HepG2 (cell line): ENCODE measurements at regions not wholly inside any gene's neighbourhood (a gene's known extent, or its start where the extent isn't known, plus 50 kb on each side); places are given as distances from the start of the nearest gene placed in this dataset.

Experiments
- JUND ChIP-seq: sonication (generic); formaldehyde crosslinking; IDR thresholded peaks from 2 replicates; pipeline ENCODE4 v1.8.0; 2022; ENCODE audit warnings: mild to moderate bottlenecking, missing genetic modification reagents
- NFE2L1 ChIP-seq: sonication (generic); formaldehyde crosslinking; IDR thresholded peaks from 2 replicates; pipeline ENCODE4 v1.4.0; 2020; ENCODE audit warnings: missing genetic modification reagents, mild to moderate bottlenecking, borderline replicate concordance
- SIN3B ChIP-seq: fragments of 150-350 bp; IDR thresholded peaks from 2 replicates; pipeline ENCODE4 v1.6.1; 2014; ENCODE audit warnings: low read length
- ZNF180 ChIP-seq: sonication (generic); formaldehyde crosslinking; IDR thresholded peaks from 2 replicates; pipeline ENCODE4 v1.4.0; 2020; ENCODE audit warnings: low read depth, missing genetic modification reagents, borderline replicate concordance
- TF ChIP-seq, protein P1 (sequence below): sonication (generic); formaldehyde crosslinking; IDR thresholded peaks from 2 replicates; pipeline ENCODE4 v1.4.0; 2020; ENCODE audit warnings: missing genetic modification reagents
- TF ChIP-seq, protein P2 (sequence below): IDR thresholded peaks from 2 replicates; pipeline ENCODE4 v1.6.1; 2016; ENCODE audit warnings: low read depth, missing genetic modification reagents, missing compliant biosample characterization
- TF ChIP-seq, protein P3 (sequence below): sonication (generic); formaldehyde crosslinking; IDR thresholded peaks from 2 replicates; pipeline ENCODE4 v1.8.1; 2023; ENCODE audit warnings: mild to moderate bottlenecking, inconsistent platforms, moderate library complexity, missing genetic modification reagents, borderline replicate concordance

DNA sequence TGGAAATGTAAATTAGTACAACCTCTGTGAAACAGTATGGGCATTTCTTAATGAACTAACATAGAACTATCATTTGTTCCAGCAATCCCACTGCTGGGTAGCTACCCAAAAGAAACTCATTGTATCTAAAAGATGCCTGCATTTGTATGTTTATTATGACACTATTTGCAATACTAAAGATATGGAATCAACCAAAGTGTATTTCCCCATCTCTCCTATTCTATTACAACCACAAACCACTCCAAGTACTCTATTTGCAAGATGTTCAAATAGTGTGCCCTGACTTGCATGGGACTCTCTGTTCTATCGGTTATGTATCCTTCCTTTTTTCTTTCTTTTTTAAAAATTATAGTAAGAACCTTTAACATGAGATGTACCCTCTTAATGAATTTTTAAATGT, 845.2 kb downstream of the CDH11 start:
- TF ChIP-seq JUND (CRISPR knock-in tag) (no peak), ZNF180 (no peak), SIN3B (no peak), NFE2L1 (no peak)
- TF ChIP-seq, protein P1, sequence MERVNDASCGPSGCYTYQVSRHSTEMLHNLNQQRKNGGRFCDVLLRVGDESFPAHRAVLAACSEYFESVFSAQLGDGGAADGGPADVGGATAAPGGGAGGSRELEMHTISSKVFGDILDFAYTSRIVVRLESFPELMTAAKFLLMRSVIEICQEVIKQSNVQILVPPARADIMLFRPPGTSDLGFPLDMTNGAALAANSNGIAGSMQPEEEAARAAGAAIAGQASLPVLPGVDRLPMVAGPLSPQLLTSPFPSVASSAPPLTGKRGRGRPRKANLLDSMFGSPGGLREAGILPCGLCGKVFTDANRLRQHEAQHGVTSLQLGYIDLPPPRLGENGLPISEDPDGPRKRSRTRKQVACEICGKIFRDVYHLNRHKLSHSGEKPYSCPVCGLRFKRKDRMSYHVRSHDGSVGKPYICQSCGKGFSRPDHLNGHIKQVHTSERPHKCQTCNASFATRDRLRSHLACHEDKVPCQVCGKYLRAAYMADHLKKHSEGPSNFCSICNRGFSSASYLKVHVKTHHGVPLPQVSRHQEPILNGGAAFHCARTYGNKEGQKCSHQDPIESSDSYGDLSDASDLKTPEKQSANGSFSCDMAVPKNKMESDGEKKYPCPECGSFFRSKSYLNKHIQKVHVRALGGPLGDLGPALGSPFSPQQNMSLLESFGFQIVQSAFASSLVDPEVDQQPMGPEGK (CRISPR knock-in tag), result no peak
- TF ChIP-seq, protein P2, sequence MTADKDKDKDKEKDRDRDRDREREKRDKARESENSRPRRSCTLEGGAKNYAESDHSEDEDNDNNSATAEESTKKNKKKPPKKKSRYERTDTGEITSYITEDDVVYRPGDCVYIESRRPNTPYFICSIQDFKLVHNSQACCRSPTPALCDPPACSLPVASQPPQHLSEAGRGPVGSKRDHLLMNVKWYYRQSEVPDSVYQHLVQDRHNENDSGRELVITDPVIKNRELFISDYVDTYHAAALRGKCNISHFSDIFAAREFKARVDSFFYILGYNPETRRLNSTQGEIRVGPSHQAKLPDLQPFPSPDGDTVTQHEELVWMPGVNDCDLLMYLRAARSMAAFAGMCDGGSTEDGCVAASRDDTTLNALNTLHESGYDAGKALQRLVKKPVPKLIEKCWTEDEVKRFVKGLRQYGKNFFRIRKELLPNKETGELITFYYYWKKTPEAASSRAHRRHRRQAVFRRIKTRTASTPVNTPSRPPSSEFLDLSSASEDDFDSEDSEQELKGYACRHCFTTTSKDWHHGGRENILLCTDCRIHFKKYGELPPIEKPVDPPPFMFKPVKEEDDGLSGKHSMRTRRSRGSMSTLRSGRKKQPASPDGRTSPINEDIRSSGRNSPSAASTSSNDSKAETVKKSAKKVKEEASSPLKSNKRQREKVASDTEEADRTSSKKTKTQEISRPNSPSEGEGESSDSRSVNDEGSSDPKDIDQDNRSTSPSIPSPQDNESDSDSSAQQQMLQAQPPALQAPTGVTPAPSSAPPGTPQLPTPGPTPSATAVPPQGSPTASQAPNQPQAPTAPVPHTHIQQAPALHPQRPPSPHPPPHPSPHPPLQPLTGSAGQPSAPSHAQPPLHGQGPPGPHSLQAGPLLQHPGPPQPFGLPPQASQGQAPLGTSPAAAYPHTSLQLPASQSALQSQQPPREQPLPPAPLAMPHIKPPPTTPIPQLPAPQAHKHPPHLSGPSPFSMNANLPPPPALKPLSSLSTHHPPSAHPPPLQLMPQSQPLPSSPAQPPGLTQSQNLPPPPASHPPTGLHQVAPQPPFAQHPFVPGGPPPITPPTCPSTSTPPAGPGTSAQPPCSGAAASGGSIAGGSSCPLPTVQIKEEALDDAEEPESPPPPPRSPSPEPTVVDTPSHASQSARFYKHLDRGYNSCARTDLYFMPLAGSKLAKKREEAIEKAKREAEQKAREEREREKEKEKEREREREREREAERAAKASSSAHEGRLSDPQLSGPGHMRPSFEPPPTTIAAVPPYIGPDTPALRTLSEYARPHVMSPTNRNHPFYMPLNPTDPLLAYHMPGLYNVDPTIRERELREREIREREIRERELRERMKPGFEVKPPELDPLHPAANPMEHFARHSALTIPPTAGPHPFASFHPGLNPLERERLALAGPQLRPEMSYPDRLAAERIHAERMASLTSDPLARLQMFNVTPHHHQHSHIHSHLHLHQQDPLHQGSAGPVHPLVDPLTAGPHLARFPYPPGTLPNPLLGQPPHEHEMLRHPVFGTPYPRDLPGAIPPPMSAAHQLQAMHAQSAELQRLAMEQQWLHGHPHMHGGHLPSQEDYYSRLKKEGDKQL, result no peak
- TF ChIP-seq, protein P3, sequence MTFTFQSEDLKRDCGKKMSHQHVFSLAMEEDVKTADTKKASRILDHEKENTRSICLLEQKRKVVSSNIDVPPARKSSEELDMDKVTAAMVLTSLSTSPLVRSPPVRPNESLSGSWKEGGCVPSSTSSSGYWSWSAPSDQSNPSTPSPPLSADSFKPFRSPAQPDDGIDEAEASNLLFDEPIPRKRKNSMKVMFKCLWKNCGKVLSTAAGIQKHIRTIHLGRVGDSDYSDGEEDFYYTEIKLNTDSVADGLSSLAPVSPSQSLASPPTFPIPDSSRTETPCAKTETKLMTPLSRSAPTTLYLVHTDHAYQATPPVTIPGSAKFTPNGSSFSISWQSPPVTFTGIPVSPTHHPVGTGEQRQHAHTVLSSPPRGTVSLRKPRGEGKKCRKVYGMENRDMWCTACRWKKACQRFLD (CRISPR knock-in tag), result no peak
